ENCODE measurements at regions not wholly inside any gene's neighbourhood (a gene's known extent, or its start where the extent isn't known, plus 50 kb on each side); places are given as distances from the start of the nearest gene placed in this dataset.

GRCh38 chr18:68102117-68102516 lies 585.6 kb upstream of the DSEL start:
- Histone ChIP-seq H3K27ac (ENCODE audit: low read length) (no peak overlapping the region), H3K9me3 (ENCODE audit: insufficient read depth, low read length) (no peaks in the 10 kb centered on the region), H3K79me2 (ENCODE audit: low read length) (no peaks in the 10 kb centered on the region), H4K20me1 (ENCODE audit: insufficient read depth, low read length) (no peaks in the 10 kb centered on the region), H3K9ac (ENCODE audit: low read length) (no peak overlapping the region), H3K4me1 (ENCODE audit: low read length) (no peaks in the 10 kb centered on the region), H3K36me3 (replicated peaks; ENCODE audit: low read depth, low read length) (no peaks in the 10 kb centered on the region), H3K27me3 (ENCODE audit: low read depth, low read length) (no peaks in the 10 kb centered on the region), H2AFZ (ENCODE audit: low read depth, low read length) (no peak overlapping the region), H3K4me2 (ENCODE audit: low read length) (no peak overlapping the region), H3K4me3 (ENCODE audit: low read length) (no peak overlapping the region)
- TF ChIP-seq EZH2phosphoT487 (IDR thresholded peaks at IDR 0.05; ENCODE audit: low read depth) (no peak), CTCF (IDR thresholded peaks at IDR 0.05; ENCODE audit: low read depth, low read length) (no peak)

GRCh38 chr18:68098655-68099054 lies 582.1 kb upstream of the DSEL start:
- TF ChIP-seq CTCF (IDR thresholded peaks at IDR 0.05; ENCODE audit: low read depth, low read length) (no peak), EZH2phosphoT487 (IDR thresholded peaks at IDR 0.05; ENCODE audit: low read depth) (no peak)
- Histone ChIP-seq H3K4me2 (ENCODE audit: low read length) (no peak overlapping the region), H3K4me1 (ENCODE audit: low read length) (no peaks in the 10 kb centered on the region), H2AFZ (ENCODE audit: low read depth, low read length) (no peak overlapping the region), H3K36me3 (replicated peaks; ENCODE audit: low read depth, low read length) (no peaks in the 10 kb centered on the region), H3K79me2 (ENCODE audit: low read length) (no peaks in the 10 kb centered on the region), H3K9ac (ENCODE audit: low read length) (no peak overlapping the region), H3K27ac (ENCODE audit: low read length) (no peak overlapping the region), H3K4me3 (ENCODE audit: low read length) (no peak overlapping the region), H3K9me3 (ENCODE audit: insufficient read depth, low read length) (no peaks in the 10 kb centered on the region), H4K20me1 (ENCODE audit: insufficient read depth, low read length) (no peaks in the 10 kb centered on the region), H3K27me3 (ENCODE audit: low read depth, low read length) (no peaks in the 10 kb centered on the region)

- H3K4me2 ChIP-seq (ENCODE audit: low read length), result no peak overlapping the region
- H3K4me3 ChIP-seq (ENCODE audit: low read length), result no peak overlapping the region
- no peaks in the 10 kb centered on the region for H3K79me2 ChIP-seq (ENCODE audit: low read length)
- H3K4me1 ChIP-seq (ENCODE audit: low read length), result no peaks in the 10 kb centered on the region
- no peaks in the 10 kb centered on the region for H3K9me3 ChIP-seq (ENCODE audit: insufficient read depth, low read length)
- no peaks in the 10 kb centered on the region for H3K36me3 ChIP-seq (replicated peaks; ENCODE audit: low read depth, low read length)
- no peak overlapping the region for H3K27ac ChIP-seq (ENCODE audit: low read length)
- TF ChIP-seq CTCF (IDR thresholded peaks at IDR 0.05; ENCODE audit: low read depth, low read length), result no peak
- TF ChIP-seq EZH2phosphoT487 (IDR thresholded peaks at IDR 0.05; ENCODE audit: low read depth), result no peak
- no peaks in the 10 kb centered on the region for H3K27me3 ChIP-seq (ENCODE audit: low read depth, low read length)
- no peaks in the 10 kb centered on the region for H4K20me1 ChIP-seq (ENCODE audit: insufficient read depth, low read length)
- H3K9ac ChIP-seq (ENCODE audit: low read length), result no peak overlapping the region
- no peak overlapping the region for H2AFZ ChIP-seq (ENCODE audit: low read depth, low read length)
These were observed 570.0 kb upstream of the DSEL start for GRCh38 chr18:68086481-68086880.

GRCh38 chr18:68085251-68085650 lies 568.7 kb upstream of the DSEL start:
- Histone ChIP-seq H3K9me3 (ENCODE audit: insufficient read depth, low read length) (no peaks in the 10 kb centered on the region), H3K9ac (ENCODE audit: low read length) (no peak overlapping the region), H3K27ac (ENCODE audit: low read length) (no peak overlapping the region), H3K4me3 (ENCODE audit: low read length) (no peak overlapping the region), H3K27me3 (ENCODE audit: low read depth, low read length) (no peaks in the 10 kb centered on the region), H4K20me1 (ENCODE audit: insufficient read depth, low read length) (no peaks in the 10 kb centered on the region), H3K4me1 (ENCODE audit: low read length) (no peaks in the 10 kb centered on the region), H3K79me2 (ENCODE audit: low read length) (no peaks in the 10 kb centered on the region), H3K4me2 (ENCODE audit: low read length) (no peak overlapping the region), H2AFZ (ENCODE audit: low read depth, low read length) (no peak overlapping the region), H3K36me3 (replicated peaks; ENCODE audit: low read depth, low read length) (no peaks in the 10 kb centered on the region)
- TF ChIP-seq CTCF (IDR thresholded peaks at IDR 0.05; ENCODE audit: low read depth, low read length), result no peak
- TF ChIP-seq EZH2phosphoT487 (IDR thresholded peaks at IDR 0.05; ENCODE audit: low read depth), result no peak

Measured in OCI-LY3 (cell line).